HFFc6 (cell line): ENCODE measurements at regions not wholly inside any gene's neighbourhood (a gene's known extent, or its start where the extent isn't known, plus 50 kb on each side); places are given as distances from the start of the nearest gene placed in this dataset.

Source experiments
- DNase-seq: peaks from one replicate; pipeline ENCODE4 v3.0.0-alpha.2; 2018
- H3K27ac Mint-ChIP-seq: 2 replicates; pipeline ENCODE4 v1.8.0; 2020; ENCODE audit warnings: mild to moderate bottlenecking, mixed read lengths
- H3K27me3 Mint-ChIP-seq: 2 replicates; pipeline ENCODE4 v1.8.0; 2021; ENCODE audit warnings: mild to moderate bottlenecking, moderate library complexity, mixed read lengths; ENCODE audit not compliant: insufficient read depth
- H3K36me3 Mint-ChIP-seq: 2 replicates; pipeline ENCODE4 v1.8.0; 2021; ENCODE audit warnings: low read depth, mixed read lengths
- H3K4me1 Mint-ChIP-seq: 2 replicates; pipeline ENCODE4 v1.8.0; 2020; ENCODE audit warnings: low read depth, mixed read lengths
- H3K4me3 Mint-ChIP-seq: 2 replicates; pipeline ENCODE4 v1.8.0; 2020; ENCODE audit warnings: mild to moderate bottlenecking, moderate library complexity, mixed read lengths
- H3K9me3 Mint-ChIP-seq: 2 replicates; pipeline ENCODE4 v1.8.0; 2020; ENCODE audit warnings: mild to moderate bottlenecking, mixed read lengths
- CTCF ChIP-seq: fragments of 200-600 bp; sonication (generic); IDR thresholded peaks from 2 replicates; pipeline ENCODE4 v1.5.0; 2021; ENCODE audit warnings: antibody characterized with exemption, mild to moderate bottlenecking

- H3K4me1 Mint-ChIP-seq: no peaks in the 10 kb centered on the region
- H3K27ac Mint-ChIP-seq: no peak overlapping the region
- H3K4me3 Mint-ChIP-seq: no peak overlapping the region
- peaks cover 57% of the 10 kb centered on the region for H3K9me3 Mint-ChIP-seq
- H3K27me3 Mint-ChIP-seq: peaks cover 3% of the 10 kb centered on the region; the same call in 1 of the 2 replicates
- peaks cover 11% of the 10 kb centered on the region; the same call in 1 of the 2 replicates for H3K36me3 Mint-ChIP-seq
- TF ChIP-seq CTCF: no peak
- DNase-seq: no peak
Observed at GRCh38 chr18:14921547-14921946, 173.6 kb downstream of the ANKRD30B start.

- Mint-ChIP-seq H3K4me3 (no peak overlapping the region), H3K27me3 (peaks cover 3% of the 10 kb centered on the region; the same call in 1 of the 2 replicates), H3K36me3 (peaks cover 11% of the 10 kb centered on the region; the same call in 1 of the 2 replicates), H3K27ac (no peak overlapping the region), H3K4me1 (no peaks in the 10 kb centered on the region), H3K9me3 (peaks cover 57% of the 10 kb centered on the region)
- no peak for TF ChIP-seq CTCF
- no peak for DNase-seq
Observed at GRCh38 chr18:14922031-14922430, 174.1 kb downstream of the ANKRD30B start.

GRCh38 chr18:14922965-14923565, 175.1 kb downstream of the ANKRD30B start:
- no peak overlapping the region for H3K27ac Mint-ChIP-seq
- TF ChIP-seq CTCF: no peak
- no peaks in the 10 kb centered on the region for H3K4me1 Mint-ChIP-seq
- H3K9me3 Mint-ChIP-seq: peaks cover 52% of the 10 kb centered on the region
- DNase-seq: no peak
- H3K36me3 Mint-ChIP-seq: peaks cover 11% of the 10 kb centered on the region; the same call in 1 of the 2 replicates
- H3K27me3 Mint-ChIP-seq: peaks cover 3% of the 10 kb centered on the region; the same call in 1 of the 2 replicates
- no peak overlapping the region for H3K4me3 Mint-ChIP-seq

GRCh38 chr18:14924226-14924625, 176.3 kb downstream of the ANKRD30B start:
- DNase-seq: no peak
- H3K9me3 Mint-ChIP-seq: peaks cover 56% of the 10 kb centered on the region
- no peaks in the 10 kb centered on the region for H3K4me1 Mint-ChIP-seq
- no peak for TF ChIP-seq CTCF
- no peak overlapping the region for H3K27ac Mint-ChIP-seq
- peaks cover 11% of the 10 kb centered on the region; the same call in 1 of the 2 replicates for H3K36me3 Mint-ChIP-seq
- peaks cover 3% of the 10 kb centered on the region; the same call in 1 of the 2 replicates for H3K27me3 Mint-ChIP-seq
- no peak overlapping the region for H3K4me3 Mint-ChIP-seq

- no peak for DNase-seq
- Mint-ChIP-seq H3K36me3 (peaks cover 11% of the 10 kb centered on the region; the same call in 1 of the 2 replicates), H3K9me3 (peaks cover 59% of the 10 kb centered on the region), H3K27ac (no peak overlapping the region), H3K4me1 (no peaks in the 10 kb centered on the region), H3K27me3 (peaks cover 3% of the 10 kb centered on the region; the same call in 1 of the 2 replicates), H3K4me3 (no peak overlapping the region)
- no peak for TF ChIP-seq CTCF
Observed at GRCh38 chr18:14925281-14925709, 177.3 kb downstream of the ANKRD30B start.
